ENCODE measurements at regions not wholly inside any gene's neighbourhood (a gene's known extent, or its start where the extent isn't known, plus 50 kb on each side); places are given as distances from the start of the nearest gene placed in this dataset.

- TF ChIP-seq, protein P1, sequence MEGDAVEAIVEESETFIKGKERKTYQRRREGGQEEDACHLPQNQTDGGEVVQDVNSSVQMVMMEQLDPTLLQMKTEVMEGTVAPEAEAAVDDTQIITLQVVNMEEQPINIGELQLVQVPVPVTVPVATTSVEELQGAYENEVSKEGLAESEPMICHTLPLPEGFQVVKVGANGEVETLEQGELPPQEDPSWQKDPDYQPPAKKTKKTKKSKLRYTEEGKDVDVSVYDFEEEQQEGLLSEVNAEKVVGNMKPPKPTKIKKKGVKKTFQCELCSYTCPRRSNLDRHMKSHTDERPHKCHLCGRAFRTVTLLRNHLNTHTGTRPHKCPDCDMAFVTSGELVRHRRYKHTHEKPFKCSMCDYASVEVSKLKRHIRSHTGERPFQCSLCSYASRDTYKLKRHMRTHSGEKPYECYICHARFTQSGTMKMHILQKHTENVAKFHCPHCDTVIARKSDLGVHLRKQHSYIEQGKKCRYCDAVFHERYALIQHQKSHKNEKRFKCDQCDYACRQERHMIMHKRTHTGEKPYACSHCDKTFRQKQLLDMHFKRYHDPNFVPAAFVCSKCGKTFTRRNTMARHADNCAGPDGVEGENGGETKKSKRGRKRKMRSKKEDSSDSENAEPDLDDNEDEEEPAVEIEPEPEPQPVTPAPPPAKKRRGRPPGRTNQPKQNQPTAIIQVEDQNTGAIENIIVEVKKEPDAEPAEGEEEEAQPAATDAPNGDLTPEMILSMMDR (IDR thresholded peaks at IDR 0.05; ENCODE audit: borderline replicate concordance, control extremely low read depth, extremely low read depth, insufficient read depth, missing control alignments), result no peak
- in situ Hi-C loops (cut with MboI; ENCODE audit: low sequenced_read_pairs, unreplicated experiment), result no loop called here
- DNase-seq (ENCODE audit: low spot score), result no peak
Observed at GRCh38 chr17:6328279-6328678, 106.6 kb downstream of the AIPL1 start.

DNA sequence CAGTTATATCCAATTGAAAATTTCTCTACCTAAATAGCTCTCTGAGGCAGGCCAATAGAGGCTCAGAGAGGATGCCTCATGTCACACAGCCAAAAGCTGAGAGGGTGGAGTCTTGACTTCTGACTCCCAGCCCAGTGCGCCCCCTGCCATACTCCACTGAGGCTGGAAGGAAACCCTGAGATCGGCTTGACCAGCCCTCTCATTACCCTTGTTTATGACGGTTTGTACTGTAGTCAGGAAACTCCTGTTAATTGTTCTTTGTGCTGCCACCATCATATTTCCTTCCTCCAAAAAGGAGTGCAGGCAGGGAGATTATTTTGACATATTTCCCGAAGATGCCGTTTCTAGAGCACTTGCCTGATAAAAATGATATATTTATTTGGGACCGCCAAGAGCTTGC, 107.9 kb downstream of the AIPL1 start:
- in situ Hi-C loops (cut with MboI; ENCODE audit: low sequenced_read_pairs, unreplicated experiment), result no loop called here
- TF ChIP-seq, protein P1 (IDR thresholded peaks at IDR 0.05; ENCODE audit: borderline replicate concordance, control extremely low read depth, extremely low read depth, insufficient read depth, missing control alignments), result no peak
- DNase-seq (ENCODE audit: low spot score), result no peak

DNA sequence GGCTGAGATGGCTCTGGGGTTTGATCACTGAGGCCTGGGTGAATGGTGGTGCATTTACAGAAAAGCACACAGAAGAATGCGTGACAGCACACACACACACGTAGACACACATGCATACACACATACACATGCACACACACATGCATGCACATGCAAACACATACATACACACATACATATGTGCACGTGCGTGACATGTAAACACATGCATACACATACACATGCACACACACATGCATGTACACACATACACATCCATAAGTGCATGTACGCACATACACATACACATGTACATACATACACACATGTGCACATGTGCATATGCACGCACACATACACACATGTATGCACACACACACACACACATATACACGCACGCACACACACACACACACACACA, 108.4 kb downstream of the AIPL1 start:
- in situ Hi-C loops (cut with MboI; ENCODE audit: low sequenced_read_pairs, unreplicated experiment), result no loop called here
- TF ChIP-seq, protein P1 (IDR thresholded peaks at IDR 0.05; ENCODE audit: borderline replicate concordance, control extremely low read depth, extremely low read depth, insufficient read depth, missing control alignments), result no peak
- DNase-seq (ENCODE audit: low spot score), result no peak

GRCh38 chr17:6325741-6326140, 109.2 kb downstream of the AIPL1 start:
- TF ChIP-seq, protein P1 (IDR thresholded peaks at IDR 0.05; ENCODE audit: borderline replicate concordance, control extremely low read depth, extremely low read depth, insufficient read depth, missing control alignments), result no peak
- in situ Hi-C loops (cut with MboI; ENCODE audit: low sequenced_read_pairs, unreplicated experiment), result no loop called here
- DNase-seq (ENCODE audit: low spot score), result no peak

DNA sequence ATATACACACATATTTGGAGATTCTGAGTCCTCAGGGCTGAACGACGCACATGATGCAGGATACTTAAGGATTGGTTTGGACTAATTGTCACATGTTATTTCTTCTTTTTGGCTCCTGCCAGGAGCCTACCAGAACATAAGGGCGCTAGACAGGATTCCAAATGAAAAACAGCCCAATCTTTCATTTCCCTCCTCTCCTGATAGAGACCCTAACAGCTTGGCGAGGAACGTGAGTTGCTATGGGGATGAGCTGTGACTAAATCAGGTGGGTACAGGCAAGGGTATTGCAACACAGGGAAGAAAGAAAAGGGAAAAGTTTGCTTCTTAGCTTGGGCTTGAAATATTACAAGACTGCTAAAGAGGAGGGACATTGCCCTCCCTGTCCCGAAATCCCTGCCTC, 109.9 kb downstream of the AIPL1 start:
- in situ Hi-C loops (cut with MboI; ENCODE audit: low sequenced_read_pairs, unreplicated experiment), result no loop called here
- DNase-seq (ENCODE audit: low spot score), result no peak
- TF ChIP-seq, protein P1 (IDR thresholded peaks at IDR 0.05; ENCODE audit: borderline replicate concordance, control extremely low read depth, extremely low read depth, insufficient read depth, missing control alignments), result no peak

DNA sequence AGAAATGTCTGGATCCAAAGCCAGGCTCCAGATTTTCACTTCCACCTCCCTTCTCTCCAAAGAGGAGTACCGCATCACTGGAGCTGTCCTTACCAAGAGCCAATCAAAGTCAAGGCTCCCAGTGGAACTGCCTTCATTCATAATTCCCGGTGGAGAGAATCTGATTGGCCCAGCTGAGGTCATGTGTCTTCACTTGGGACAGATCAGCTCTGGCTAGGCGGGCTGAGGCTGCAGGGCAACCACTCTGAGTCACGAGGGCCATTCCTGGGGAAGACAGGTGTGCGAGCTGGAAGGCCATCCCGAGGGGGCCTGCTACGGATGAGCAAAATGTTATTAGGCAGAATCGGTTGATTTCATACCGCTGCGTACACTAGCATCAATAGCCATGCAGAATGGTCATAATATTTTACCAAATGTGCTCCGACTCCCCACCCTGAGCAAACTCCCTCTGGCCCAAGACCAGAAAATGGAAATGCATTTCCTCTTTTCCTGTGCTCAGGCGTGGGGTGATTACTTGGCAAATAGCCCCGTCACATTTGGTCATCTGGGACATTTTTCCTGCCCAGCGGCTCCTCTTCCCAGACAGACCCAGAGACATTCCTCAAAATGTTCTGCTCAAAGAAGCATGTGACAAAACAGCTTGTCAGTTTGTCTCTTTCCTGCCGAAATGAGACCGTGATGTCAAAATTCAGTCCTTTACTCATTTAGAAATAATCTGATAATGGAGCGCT, 111.1 kb downstream of the AIPL1 start:
- TF ChIP-seq, protein P1 (IDR thresholded peaks at IDR 0.05; ENCODE audit: borderline replicate concordance, control extremely low read depth, extremely low read depth, insufficient read depth, missing control alignments), result no peak
- in situ Hi-C loops (cut with MboI; ENCODE audit: low sequenced_read_pairs, unreplicated experiment), result no loop called here
- DNase-seq (ENCODE audit: low spot score), result no peak
